HG02852 (cell line): ENCODE measurements at regions not wholly inside any gene's neighbourhood (a gene's known extent, or its start where the extent isn't known, plus 50 kb on each side); places are given as distances from the start of the nearest gene placed in this dataset.
A peak's percentile ranks its signal among the peaks of the same experiment; 100 is the strongest.

Experiments
- ATAC-seq: cut with Tn5 transposase; IDR thresholded peaks from one replicate; pipeline ENCODE4 v1.9.1; 2021; ENCODE audit warnings: mild to moderate bottlenecking, moderate library complexity; ENCODE audit not compliant: unreplicated experiment

DNA sequence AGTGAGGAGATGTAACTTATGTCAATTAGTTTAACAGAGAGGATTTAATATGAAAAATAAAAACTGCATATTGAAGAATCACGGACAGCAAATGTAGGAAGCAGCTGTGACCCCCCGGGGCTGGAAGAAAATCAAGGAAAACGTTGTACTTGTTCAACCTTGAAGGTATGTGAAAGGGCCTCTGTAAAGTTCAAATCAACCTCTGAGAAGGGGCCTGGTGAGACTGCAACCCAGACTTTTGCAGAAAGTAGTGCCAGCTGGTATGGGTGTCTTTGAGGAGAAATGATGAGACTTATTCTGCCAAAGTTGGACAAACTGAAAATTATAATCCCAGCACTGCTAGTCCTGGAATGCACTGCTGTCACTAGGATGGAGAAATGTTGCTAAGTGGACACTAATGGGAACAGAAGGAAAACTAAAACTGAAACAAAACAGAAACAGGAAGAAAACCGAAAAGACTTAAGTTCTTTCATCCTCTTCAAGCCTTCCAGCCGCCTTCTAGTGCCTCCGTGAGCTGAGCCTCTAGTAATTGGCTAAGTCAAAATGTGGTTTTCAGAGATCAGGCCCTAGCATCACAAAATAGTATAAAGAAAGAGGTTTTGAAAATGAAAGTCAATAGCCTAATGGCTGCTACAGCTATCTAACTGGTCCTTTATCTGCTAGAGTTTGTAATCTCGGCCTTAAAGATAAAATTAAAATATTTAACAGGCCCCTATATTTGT, 253.7 kb upstream of the SORCS1 start:
- ATAC-seq, result peak; percentile 70

DNA sequence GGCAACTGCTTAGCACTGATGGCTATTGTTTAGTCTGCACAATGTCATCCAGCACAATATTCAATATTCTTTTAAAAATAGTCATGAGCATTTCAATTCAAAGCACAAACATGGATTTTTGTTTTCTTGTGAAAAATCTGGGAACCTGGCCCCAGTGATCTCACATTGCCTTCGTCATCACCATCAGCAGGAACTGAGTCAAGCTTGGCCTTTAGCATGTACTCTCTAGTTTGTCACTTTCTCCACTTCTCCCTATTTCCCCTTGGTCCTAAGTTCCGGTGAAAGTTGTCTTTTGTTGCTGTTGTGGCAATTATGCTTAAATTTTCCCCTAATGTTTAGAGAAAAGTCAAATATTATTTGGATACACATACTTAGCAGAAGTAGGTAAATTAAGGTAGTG, 252.9 kb upstream of the SORCS1 start:
- ATAC-seq, result no peak

DNA sequence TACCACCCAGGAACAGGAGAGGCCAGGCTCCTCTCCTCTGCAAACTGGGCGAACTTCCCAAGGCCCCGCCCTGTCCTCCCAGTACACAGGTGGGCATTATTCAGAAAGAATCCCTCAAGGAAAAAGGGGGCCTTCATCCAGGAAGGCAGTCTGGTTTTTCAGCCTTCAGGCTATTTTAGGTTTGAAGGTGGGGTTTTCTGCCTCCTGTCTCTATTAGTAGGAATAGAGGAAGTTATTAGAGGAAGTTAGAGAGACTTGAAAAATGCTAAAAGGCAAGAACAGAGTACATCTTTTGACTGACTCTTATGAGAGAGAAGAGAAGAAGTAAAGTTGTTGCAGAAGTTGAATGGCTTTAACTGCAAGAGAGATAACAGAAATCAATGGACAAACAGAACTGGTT, 250.9 kb upstream of the SORCS1 start:
- peak; percentile 46 for ATAC-seq

DNA sequence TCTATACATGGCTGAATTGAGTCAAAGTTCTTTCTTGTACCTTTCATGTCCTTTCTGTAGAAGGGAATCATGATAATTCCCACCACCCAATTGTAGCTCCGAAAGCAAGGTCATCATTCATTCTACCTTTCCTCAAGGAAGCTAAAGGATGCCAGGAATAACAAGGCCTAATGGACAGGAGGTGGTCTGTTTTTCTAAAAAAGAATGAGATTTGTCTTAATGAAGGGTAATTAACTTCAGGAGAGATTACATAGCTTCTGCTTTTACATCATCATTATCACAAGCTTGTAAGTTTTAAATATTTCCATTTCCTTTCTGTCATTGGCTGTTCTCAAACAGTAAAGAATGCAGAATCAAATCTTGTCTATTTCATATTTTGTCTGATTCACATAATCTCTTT, 249.5 kb upstream of the SORCS1 start:
- ATAC-seq, result no peak

DNA sequence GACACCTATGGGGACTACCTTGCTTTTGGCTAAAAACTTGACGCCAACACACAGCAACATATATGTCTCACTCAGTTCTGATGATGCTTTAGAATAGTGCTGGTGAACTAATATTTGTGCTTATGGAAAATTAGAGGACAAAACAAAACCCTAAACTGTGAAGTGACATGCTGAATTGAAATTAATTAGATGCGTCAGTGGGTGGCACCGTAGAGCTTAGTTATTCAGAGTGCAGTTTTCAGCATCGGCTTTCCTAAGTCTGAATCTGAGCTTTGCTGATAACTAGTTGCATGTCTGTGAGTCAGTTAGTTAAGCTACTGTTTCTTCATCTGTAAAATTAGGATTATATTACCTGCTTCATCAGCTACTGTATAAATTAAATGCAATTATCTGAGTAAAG, 245.0 kb upstream of the SORCS1 start:
- peak; percentile 54 for ATAC-seq

DNA sequence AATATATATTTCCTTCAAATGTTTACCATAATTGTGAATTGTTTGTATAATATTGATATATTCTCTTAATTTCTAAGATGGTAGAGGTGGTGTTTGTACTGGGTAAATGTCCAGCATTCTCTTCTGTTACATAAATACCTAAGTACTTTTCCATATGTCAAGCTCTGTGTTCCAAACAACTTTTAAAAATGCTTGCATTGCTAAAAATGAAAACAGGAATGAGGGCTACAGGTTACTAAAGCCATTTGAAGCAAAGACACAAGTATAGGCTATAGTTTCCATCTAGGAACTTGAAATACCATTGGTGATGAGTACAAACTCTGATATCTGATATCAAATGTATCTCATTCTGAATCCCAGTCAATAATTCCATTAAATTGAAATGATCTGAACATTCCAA, 233.6 kb upstream of the SORCS1 start:
- no peak for ATAC-seq

DNA sequence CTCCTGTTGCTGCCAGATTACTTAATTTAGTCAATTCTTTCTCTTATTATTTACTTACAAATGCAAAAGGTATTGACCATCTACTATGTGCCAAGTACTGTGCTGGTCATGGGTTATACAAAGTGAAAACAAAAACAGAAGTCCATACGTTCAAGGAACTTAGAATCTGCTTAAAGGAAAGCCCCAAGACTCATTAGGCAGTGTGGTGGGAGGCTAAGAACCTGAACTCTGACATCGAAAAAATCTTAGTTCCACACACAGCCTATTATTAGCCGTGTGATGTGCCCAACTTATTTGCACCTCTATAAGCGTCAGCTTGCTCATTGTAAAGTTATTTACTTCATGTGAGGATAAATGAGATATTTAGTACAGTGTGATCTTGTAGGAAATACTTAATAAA, 227.4 kb upstream of the SORCS1 start:
- no peak for ATAC-seq

DNA sequence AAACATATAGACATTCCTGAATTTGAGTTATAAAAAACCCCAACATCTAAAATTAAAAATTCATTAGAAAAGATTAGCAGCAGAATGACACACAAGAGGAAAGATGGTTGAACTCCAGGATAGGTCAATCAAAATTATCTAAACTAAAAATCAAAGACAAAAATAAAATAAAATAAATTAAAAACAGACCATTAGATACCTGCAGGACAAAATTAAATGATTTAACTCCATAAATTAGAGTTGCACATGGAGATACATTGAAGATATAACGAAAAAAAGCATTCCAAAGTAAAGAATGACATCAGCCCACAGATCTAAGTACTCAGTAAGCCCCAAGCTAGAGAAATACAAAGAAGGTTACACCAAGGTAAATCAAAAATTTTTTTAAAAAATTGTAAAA, 226.1 kb upstream of the SORCS1 start:
- no peak for ATAC-seq

DNA sequence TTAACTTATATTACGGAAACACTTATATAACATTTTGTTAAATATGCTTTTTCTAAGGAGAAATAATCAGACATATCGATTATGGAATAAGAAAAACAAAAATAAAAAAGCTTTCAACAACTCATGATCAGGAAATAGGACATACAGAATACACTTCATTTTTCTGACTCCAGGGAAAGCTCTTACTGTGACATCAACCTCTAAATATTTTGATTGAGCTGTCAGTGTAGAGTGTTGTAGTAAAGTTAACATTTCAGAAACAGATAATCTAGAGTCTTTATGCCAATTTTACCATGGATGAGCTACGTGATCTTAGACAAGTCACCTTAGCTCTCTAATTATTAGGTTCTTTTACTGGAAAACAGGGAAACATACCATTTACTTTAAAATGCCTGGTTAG, 218.9 kb upstream of the SORCS1 start:
- ATAC-seq, result no peak

DNA sequence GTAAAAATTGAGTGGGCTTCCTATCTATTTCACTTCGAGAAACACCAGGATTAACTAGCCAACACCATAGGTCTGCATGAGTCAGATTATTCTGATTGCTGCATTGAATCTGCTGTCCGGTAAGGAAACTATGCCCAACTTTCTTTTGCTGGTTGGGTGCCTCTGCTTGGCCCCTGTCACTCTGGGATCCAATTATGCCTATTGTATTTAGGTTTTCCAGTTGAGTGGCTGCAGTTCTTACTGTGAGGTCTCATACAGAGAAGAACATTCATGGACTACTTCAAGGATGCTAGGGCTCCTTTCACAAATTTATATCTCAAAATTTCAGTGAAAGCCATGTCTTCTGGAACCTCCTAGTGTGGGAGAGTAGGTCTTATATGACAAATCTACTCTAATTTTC, 215.1 kb upstream of the SORCS1 start:
- ATAC-seq, result no peak

DNA sequence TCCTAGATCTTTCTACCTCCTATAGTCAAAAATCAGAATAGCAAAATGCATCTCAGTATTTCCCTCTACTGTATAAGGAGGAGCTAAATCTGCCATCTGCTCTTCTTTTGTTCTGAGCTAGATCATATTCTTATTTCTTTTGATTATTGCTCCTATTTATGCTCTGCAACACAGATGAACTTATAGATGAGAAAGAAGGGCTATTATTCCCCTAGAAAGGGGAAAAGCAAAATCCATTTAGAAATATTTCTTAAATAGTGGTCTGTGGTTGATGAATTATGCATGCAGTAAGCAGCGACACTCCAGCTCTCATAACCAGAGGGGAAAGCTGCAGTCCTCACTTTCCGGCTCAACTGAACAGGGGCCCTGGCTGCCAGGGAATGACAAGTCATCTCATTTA, 207.3 kb upstream of the SORCS1 start:
- no peak for ATAC-seq

DNA sequence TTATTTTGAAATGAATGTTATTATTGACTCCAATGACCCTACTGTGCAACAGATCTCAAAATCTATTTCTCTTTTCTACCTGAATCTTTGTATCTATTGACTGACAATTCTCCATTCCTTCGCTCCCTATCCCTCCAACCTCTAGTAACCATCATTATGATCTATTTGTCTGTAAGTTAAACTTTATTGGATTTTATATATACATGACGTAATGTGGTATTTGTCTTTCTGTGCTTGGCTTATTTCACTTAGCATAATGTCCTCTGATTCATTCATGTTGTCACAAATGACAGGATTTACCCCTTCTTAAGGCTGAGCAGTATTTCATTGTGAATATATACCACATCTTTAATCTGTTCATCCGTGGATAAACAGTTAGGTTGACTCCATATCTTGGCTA, 200.4 kb upstream of the SORCS1 start:
- no peak for ATAC-seq

DNA sequence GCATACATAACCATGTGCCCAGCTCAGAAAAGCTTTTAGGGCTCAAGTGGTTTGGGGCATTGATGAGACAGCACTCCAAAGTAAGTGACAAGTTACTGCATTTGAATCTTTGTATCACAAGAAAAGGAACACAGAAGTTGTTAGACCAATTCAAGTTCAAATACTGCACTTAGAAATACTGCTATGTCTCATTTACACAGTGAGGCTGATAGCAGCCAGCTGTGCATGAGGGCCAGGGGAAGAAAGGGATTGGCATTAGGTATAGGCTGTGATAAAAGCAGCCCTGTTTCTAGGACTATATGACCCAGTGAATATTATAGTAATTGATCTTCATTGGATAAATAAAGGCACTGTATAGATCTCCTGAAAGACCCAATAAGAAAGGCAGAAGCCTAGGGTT, 197.8 kb upstream of the SORCS1 start:
- no peak for ATAC-seq

DNA sequence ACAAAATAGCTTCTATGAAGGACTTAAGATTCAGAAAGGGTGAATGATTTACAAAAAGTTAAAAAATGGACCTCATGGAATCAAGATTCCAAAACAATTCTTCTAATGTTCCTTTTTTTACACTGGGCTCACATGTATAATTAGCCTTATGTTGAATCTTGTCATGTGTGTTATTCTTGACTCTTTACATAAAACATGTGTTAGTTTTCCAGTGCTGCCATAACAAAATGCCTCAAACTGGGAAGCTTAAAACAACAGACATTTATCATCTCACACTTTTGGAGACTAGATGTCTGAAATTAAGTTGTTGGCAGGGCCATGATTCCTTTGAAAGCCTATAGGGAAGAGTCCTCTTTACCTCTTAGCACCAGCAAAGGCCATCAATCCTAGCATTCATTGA, 192.5 kb upstream of the SORCS1 start:
- no peak for ATAC-seq

DNA sequence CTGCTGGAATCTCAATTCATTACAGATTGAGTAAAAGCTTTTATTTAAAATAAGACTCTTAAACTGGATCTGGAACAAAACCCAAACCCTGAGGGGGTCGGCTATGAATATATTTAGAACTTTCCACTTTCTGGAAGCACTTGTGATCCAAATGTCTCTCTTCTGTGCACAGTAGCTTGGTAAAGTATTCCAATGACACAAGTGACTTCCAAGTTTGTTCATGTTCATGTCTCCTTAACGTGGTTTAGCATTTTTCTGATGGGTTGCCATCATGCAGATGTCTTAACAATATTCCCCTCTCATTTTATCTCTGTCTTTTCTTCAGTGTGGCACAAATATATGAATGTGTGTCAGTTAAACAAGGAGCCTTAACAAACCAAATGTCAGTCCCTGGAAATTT, 191.9 kb upstream of the SORCS1 start:
- no peak for ATAC-seq

DNA sequence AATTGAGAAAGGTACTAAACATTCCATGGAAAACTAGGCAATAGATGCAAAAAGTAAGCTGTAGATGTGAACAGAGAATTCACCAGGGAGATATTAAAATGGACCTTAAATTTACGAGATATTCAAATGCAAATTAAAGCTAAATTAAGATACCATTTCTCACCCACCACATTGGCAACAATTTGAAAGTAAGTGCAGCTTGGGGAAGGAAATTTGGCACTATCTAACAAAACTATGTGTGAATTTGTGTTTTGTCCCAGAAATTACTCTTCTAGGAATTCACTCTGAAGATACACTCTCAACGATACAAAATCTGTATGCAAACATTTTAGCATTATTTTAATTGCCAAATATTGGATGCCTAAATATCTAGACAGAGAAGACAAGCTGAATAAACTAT, 178.2 kb upstream of the SORCS1 start:
- no peak for ATAC-seq

DNA sequence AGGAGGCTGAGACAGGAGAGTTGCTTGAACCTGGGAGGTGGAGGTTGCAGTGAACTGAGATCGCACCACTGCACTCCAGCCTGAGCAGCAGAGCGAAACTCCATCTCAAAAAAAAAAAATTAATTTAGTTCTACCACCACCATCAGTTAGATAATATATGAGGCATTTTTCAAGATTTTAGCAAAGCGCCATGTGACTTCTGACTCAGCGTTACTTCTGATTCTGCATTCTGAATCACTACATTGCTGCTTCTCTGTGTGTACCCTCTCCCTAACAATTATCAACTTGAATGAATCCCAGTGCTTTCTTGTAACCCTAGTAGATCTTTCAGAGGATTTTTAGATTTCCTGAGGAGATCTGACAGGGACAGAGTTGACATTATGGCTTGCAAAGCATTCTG, 176.8 kb upstream of the SORCS1 start:
- ATAC-seq, result no peak

DNA sequence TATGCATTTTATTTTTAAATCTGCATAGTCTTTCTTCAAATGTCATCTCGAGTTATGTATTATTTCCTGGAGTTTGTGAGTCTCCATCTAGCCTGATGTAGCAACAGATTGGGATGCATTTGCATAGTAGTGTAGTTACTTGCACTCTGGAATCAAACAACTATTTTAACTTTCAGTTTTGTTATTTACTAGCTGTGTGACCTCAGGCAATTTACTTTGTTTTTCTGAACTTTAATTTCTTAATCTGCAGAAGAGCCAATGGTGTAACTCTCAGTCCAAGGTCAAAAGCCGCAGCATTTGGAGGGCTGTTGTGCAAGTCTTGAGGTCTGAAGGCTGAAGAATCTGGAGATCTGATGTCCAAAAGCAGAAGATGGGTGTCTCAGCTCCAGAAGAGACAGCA, 175.8 kb upstream of the SORCS1 start:
- no peak for ATAC-seq

DNA sequence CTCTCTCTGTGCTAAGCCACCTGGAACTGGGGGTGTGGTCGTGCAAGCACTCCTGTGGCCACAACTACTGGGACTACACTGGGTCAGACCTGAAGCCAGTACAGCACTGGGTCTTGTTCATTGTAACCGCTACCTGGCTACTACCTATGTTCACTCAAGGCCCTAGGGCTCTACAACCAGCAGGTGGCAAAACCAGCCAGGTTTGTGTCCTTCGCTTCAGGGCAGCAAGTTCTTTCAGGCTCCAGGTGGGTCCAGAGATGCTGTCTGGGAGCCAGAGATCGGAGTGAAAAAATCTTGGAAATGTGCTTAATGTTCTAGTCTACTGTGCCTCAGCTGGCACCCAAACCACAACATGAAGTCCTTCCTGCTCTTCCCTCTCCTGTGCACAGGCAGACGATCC, 171.6 kb upstream of the SORCS1 start:
- ATAC-seq, result no peak

DNA sequence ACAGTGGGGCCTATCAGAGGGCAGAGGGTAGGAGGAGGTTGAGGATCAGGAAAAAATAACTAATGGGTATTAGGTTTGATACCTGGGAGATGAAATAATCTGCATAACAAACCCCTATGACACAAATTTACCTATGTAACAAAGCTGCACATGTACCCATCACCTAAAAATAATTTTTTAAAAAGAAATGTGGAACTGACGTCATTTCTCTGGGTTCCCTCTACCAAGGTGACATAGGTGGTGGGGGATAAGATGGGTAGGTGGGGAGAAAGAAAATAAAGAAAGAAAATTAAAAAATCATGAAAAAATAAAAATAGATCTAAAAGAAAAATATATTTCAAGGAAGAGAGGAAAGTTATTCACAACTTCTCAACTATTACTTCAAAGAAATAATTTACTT, 153.1 kb upstream of the SORCS1 start:
- no peak for ATAC-seq

DNA sequence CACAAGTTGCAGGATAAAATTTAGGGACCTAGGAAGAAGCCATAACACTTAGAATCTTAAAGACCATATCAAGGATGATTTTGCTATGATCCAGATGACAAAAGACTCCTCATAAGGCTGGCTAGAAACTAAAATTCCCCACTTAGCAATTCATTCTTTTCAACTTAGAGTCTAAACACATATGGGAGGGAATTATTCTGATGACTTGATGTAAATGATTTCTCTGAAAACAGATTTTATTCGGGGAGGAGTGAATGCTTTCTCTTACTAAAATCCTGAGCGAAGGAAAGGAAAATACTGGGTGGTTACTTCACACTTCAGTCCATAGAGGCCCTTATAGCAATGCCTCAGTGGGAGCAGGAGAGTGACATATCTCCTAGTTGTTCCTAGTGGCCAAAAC, 138.7 kb upstream of the SORCS1 start:
- no peak for ATAC-seq

DNA sequence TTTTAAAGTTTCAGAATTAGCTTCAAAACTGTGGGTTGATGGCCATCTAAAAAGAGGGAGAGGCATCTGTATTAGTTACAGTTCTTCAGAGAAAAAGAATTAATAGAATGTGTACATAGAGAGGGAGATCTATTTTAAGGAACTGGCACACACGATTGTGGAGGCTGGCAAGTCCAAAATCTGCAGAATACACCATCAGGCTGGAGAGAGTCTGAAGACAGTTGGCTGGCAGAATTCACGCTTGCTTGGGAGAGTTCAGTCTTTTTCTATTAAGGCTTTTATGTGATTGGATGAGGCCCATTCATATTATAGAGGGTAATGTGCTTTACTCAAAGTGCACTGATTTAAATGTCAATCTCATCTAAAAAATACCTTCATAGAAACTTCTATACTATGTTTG, 135.1 kb upstream of the SORCS1 start:
- no peak for ATAC-seq

DNA sequence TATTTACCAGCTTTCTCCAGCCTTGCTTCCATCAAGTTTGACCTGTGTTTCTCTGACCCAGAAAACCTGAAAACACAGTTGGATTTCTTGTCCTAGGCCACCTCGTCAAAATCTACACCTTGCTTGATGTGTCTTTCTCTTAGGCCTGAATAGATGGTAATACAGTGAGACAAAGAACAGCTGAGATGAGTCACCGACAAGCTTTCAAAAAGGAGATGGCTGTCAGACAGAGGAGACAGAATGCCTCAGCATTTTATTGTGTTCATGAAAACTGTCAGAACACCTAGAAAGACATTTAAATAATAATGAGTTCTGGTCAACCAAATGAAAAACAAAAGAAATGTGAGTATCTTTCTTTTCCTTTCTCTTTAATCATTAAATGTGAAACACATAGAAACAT, 119.7 kb upstream of the SORCS1 start:
- ATAC-seq, result no peak

DNA sequence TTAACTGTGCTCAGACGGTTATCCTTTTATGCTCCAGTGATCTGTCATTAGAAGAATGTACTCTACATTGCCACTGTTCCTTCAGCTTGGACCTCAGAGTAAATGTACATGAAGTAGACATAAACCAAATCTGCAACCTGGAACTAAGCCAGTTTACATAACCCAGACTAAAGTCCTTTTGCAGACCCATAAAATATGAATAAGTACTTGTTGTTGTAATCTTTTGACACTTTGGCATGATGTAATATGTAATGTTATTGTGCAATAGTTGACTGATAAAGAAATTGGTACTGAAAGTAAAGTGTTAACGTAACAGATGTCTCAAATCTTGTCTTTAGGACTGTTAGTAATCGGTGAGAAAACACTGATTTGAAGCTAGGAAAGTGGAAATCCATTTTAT, 115.8 kb upstream of the SORCS1 start:
- ATAC-seq, result no peak
